ENCODE measurements at regions not wholly inside any gene's neighbourhood (a gene's known extent, or its start where the extent isn't known, plus 50 kb on each side); places are given as distances from the start of the nearest gene placed in this dataset.

DNA sequence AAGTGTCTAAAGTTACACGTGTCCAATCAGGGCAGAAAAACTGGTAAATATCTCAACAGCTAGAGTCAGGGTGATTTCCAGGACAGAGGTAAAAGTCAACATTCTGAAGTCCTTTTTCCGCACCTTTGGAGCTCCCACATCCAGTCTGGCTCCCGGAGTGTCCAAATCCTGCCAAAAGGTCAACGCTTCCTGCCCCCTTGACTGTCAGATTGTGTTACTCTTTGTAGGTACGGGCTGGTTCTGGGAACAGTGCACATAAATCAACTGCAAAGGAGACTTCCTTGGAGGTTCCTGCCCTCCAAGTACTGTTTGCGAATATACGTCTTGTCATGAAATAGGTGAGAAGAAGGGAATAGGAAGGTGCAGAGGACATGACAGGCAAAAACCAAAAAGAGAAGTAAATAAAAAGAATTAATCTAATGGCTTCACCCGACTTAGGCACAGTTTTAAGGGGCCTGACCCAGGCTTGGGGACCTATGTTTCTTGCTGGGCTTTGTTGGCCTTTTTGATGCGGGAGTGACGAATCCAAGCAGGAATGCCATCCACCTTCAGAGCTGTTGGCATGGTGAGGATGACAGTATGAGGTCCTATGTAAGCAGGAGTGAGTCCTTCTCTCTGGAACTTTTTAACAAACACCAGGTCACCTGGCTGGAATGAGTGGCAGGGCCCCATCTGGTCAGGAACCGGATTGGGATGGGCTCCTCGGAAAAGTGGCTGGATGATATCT is 155.4 kb downstream of the TRIM27 start:
- H3K27ac ChIP-seq, result no peak overlapping the region
- 80% methylated on average over 12 of the region's 12 CpGs for WGBS (ENCODE audit: missing lambda C conversion rate)
- DNase-seq (ENCODE audit: low read depth in 1 of 2, low spot score in 1 of 2) (no peak), FAIRE-seq (no peak), ATAC-seq (no peak)
- ChIA-PET CTCF (interaction anchor here (1.4 to 2.8 kb wide), 2 partner anchors 26 to 44 kb away, joined by 4 to 12 read pairs; no protein-coding TSS in a partner anchor), POLR2A (no interaction called here)
- no peak overlapping the region for H3K4me3 ChIP-seq
- H3K4me1 ChIP-seq, result no peaks in the 10 kb centered on the region
- H3K9me3 ChIP-seq, result no peaks in the 10 kb centered on the region
- TF ChIP-seq GATA3 (IDR thresholded peaks at IDR 0.05; ENCODE audit: borderline replicate concordance) (no peak), RARB (CRISPR knock-in tag; IDR thresholded peaks at IDR 0.05) (no peak), ZNF302 (CRISPR knock-in tag; IDR thresholded peaks at IDR 0.05) (no peak), BHLHE40 (IDR thresholded peaks at IDR 0.05; ENCODE audit: low read depth, low read length) (no peak), PHF8 (IDR thresholded peaks at IDR 0.05; ENCODE audit: borderline replicate concordance, low read depth) (no peak), NR3C1 (IDR thresholded peaks at IDR 0.05) (no peak), CBX8 (IDR thresholded peaks at IDR 0.05) (no peak), CHD2 (IDR thresholded peaks at IDR 0.05; ENCODE audit: low read length, partially characterized antibody) (no peak), RNF2 (IDR thresholded peaks at IDR 0.05; ENCODE audit: borderline replicate concordance, low read depth) (no peak), EHF (CRISPR knock-in tag; IDR thresholded peaks at IDR 0.05) (no peak)
- no peak overlapping the region for H3K4me2 ChIP-seq

DNA sequence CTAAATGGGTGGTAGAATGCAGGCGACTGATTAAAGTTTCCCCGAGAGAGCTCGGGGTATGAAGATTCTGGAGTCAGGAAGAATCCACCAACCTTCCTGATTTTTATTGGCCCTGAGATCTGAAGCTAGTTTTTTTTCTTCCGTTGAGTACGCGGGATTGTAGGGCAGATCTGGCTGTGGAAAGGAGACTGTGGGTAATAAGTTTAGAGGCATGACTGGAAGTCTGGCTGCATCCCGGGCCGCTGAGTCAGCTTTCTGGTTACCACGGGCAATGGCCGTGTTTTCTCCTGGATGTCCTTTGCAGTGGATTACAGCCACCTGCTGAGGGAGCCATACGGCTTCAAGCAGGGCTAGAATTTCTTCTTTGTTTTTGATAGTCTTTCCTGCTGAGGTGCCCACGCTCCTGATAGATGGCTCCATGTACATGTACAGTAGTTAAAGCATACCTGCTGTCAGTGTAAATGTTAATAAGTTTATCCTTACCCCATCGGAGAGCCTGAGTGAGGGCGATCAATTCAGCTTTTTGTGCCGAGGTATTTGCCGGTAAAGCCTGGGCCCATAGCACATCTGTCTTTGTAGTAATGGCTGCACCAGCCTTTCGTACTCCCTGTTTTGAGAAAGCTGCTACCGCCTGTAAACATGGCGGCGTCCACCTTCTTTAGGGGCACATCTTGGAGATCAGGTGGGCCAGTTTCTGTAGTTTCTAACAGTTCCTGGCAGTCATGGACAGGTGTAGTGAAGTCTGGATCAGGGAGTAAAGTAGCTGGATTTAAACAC is 154.0 kb downstream of the TRIM27 start:
- Histone ChIP-seq H3K27ac (no peak overlapping the region), H3K9me3 (no peaks in the 10 kb centered on the region), H3K4me3 (no peak overlapping the region), H3K4me2 (no peak overlapping the region), H3K4me1 (no peaks in the 10 kb centered on the region)
- 55% methylated on average over 20 of the region's 20 CpGs for WGBS (ENCODE audit: missing lambda C conversion rate)
- ChIA-PET CTCF (interaction anchor here (0.7 to 2.8 kb wide), 10 partner anchors 8 to 246 kb away, joined by 3 to 12 read pairs (median 4); no protein-coding TSS in a partner anchor), POLR2A (interaction anchor here (1.5 kb wide), 1 partner anchor 25 kb away, joined by 3 read pairs; no protein-coding TSS in a partner anchor)
- ATAC-seq (peak; percentile 77 to 82), FAIRE-seq (no peak), DNase-seq (ENCODE audit: low read depth in 1 of 2, low spot score in 1 of 2) (peak; percentile 35 to 61)
- TF ChIP-seq POLR2AphosphoS2 (conservative IDR thresholded peaks at IDR 0.05; ENCODE audit: low read length), result no peak
- TF ChIP-seq MAFK (IDR thresholded peaks at IDR 0.05; ENCODE audit: partially characterized antibody), result peak; percentile 96
- no peak for TF ChIP-seq MAZ (IDR thresholded peaks at IDR 0.05; ENCODE audit: borderline replicate concordance, low read depth, low read length)
- TF ChIP-seq, protein P1, sequence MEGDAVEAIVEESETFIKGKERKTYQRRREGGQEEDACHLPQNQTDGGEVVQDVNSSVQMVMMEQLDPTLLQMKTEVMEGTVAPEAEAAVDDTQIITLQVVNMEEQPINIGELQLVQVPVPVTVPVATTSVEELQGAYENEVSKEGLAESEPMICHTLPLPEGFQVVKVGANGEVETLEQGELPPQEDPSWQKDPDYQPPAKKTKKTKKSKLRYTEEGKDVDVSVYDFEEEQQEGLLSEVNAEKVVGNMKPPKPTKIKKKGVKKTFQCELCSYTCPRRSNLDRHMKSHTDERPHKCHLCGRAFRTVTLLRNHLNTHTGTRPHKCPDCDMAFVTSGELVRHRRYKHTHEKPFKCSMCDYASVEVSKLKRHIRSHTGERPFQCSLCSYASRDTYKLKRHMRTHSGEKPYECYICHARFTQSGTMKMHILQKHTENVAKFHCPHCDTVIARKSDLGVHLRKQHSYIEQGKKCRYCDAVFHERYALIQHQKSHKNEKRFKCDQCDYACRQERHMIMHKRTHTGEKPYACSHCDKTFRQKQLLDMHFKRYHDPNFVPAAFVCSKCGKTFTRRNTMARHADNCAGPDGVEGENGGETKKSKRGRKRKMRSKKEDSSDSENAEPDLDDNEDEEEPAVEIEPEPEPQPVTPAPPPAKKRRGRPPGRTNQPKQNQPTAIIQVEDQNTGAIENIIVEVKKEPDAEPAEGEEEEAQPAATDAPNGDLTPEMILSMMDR (IDR thresholded peaks at IDR 0.05), result 0 out of 3 replicates have a peak, but pooled peaks have one; percentile 15
- no peak for TF ChIP-seq EHF (CRISPR knock-in tag; IDR thresholded peaks at IDR 0.05)
- TF ChIP-seq BHLHE40 (IDR thresholded peaks at IDR 0.05; ENCODE audit: low read depth, low read length), result no peak
- TF ChIP-seq RAD21 (conservative IDR thresholded peaks at IDR 0.05 in 1 of 2, IDR thresholded peaks at IDR 0.05 in 1 of 2), result peak; percentile 17 to 29; a peak in 1 of 5 replicates

DNA sequence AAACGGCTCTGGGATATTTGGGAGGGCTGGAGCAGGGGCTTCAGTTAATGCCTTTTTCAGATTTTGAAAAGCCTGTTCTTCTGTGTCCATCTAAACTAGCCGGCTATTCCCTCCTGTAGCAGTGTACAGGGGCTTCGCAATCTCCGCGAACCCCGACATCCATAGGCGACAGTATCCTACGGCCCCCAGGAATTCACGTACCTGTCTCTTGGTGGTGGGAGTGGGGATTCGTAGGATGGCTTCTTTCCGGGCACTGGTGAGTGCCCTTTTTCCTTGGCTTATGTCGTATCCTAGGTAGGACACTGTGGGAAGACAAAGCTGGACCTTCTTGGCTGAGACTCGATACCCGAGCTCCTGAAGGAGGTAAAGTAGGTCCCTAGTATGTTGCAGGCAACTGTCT is 153.1 kb downstream of the TRIM27 start:
- CTCF ChIA-PET, result interaction anchor here (0.9 to 2.8 kb wide), 3 partner anchors 15 to 87 kb away, joined by 4 to 12 read pairs (median 6); no protein-coding TSS in a partner anchor
- H3K4me1 ChIP-seq, result no peaks in the 10 kb centered on the region
- no peak for FAIRE-seq

More for the DNA sequence above, 153.1 kb downstream of the TRIM27 start:
- 77% methylated on average over 12 of the region's 14 CpGs for WGBS (ENCODE audit: missing lambda C conversion rate)
- Histone ChIP-seq H3K9me3 (no peaks in the 10 kb centered on the region), H3K4me3 (no peak overlapping the region), H3K27ac (no peak overlapping the region), H3K4me2 (no peak overlapping the region)
- ATAC-seq, result no peak
- DNase-seq (ENCODE audit: low read depth in 1 of 2, low spot score in 1 of 2), result no peak
- POLR2A ChIA-PET, result interaction anchor here (1.5 kb wide), 1 partner anchor 24 kb away, joined by 3 read pairs; no protein-coding TSS in a partner anchor
- TF ChIP-seq POLR2AphosphoS2 (conservative IDR thresholded peaks at IDR 0.05; ENCODE audit: low read length) (no peak), HOXB13 (CRISPR knock-in tag; IDR thresholded peaks at IDR 0.05; ENCODE audit: low read depth) (no peak), FOSL2 (IDR thresholded peaks at IDR 0.05) (no peak), FOSL2 (CRISPR knock-in tag; IDR thresholded peaks at IDR 0.05) (no peak), BHLHE40 (IDR thresholded peaks at IDR 0.05; ENCODE audit: low read depth, low read length) (no peak), MAFK (IDR thresholded peaks at IDR 0.05; ENCODE audit: partially characterized antibody) (no peak), NFE2L2 (conservative IDR thresholded peaks at IDR 0.05; ENCODE audit: low read length) (no peak), EHMT2 (IDR thresholded peaks at IDR 0.05; ENCODE audit: low read depth) (no peak), RAD21 (conservative IDR thresholded peaks at IDR 0.05 in 1 of 2, IDR thresholded peaks at IDR 0.05 in 1 of 2) (no peak), EHF (CRISPR knock-in tag; IDR thresholded peaks at IDR 0.05) (no peak)
- TF ChIP-seq, protein P2, sequence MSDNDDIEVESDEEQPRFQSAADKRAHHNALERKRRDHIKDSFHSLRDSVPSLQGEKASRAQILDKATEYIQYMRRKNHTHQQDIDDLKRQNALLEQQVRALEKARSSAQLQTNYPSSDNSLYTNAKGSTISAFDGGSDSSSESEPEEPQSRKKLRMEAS (IDR thresholded peaks at IDR 0.05), result no peak
- TF ChIP-seq, protein P3, sequence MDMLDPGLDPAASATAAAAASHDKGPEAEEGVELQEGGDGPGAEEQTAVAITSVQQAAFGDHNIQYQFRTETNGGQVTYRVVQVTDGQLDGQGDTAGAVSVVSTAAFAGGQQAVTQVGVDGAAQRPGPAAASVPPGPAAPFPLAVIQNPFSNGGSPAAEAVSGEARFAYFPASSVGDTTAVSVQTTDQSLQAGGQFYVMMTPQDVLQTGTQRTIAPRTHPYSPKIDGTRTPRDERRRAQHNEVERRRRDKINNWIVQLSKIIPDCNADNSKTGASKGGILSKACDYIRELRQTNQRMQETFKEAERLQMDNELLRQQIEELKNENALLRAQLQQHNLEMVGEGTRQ (IDR thresholded peaks at IDR 0.05), result no peak
- TF ChIP-seq, protein P4, sequence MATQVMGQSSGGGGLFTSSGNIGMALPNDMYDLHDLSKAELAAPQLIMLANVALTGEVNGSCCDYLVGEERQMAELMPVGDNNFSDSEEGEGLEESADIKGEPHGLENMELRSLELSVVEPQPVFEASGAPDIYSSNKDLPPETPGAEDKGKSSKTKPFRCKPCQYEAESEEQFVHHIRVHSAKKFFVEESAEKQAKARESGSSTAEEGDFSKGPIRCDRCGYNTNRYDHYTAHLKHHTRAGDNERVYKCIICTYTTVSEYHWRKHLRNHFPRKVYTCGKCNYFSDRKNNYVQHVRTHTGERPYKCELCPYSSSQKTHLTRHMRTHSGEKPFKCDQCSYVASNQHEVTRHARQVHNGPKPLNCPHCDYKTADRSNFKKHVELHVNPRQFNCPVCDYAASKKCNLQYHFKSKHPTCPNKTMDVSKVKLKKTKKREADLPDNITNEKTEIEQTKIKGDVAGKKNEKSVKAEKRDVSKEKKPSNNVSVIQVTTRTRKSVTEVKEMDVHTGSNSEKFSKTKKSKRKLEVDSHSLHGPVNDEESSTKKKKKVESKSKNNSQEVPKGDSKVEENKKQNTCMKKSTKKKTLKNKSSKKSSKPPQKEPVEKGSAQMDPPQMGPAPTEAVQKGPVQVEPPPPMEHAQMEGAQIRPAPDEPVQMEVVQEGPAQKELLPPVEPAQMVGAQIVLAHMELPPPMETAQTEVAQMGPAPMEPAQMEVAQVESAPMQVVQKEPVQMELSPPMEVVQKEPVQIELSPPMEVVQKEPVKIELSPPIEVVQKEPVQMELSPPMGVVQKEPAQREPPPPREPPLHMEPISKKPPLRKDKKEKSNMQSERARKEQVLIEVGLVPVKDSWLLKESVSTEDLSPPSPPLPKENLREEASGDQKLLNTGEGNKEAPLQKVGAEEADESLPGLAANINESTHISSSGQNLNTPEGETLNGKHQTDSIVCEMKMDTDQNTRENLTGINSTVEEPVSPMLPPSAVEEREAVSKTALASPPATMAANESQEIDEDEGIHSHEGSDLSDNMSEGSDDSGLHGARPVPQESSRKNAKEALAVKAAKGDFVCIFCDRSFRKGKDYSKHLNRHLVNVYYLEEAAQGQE (IDR thresholded peaks at IDR 0.05), result no peak
- TF ChIP-seq, protein P5, sequence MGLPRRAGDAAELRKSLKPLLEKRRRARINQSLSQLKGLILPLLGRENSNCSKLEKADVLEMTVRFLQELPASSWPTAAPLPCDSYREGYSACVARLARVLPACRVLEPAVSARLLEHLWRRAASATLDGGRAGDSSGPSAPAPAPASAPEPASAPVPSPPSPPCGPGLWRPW (IDR thresholded peaks at IDR 0.05), result no peak

Measured in A549 (cell line).